Retina (tissue), 1 donor: ENCODE measurements at regions not wholly inside any gene's neighbourhood (a gene's known extent, or its start where the extent isn't known, plus 50 kb on each side); places are given as distances from the start of the nearest gene placed in this dataset.
A peak's percentile ranks its signal among the peaks of the same experiment; 100 is the strongest.
"Not testable (repeated sequence)": the region's sequence is repeated elsewhere in the genome, so short reads cannot be mapped to it uniquely, and the experiment has no call there.

Experiments used
- DNase-seq: peaks from one replicate; pipeline ENCODE4 v3.0.0-alpha.2; 2016

- no peak for DNase-seq
Observed at GRCh38 chr2:234405462-234405861, 91.4 kb downstream of the ARL4C start.

- DNase-seq: no peak
Observed at GRCh38 chr2:234404957-234405356, 91.9 kb downstream of the ARL4C start.

- no peak for DNase-seq
Observed at GRCh38 chr2:234403751-234404150, 93.1 kb downstream of the ARL4C start.

- DNase-seq: no peak
Observed at GRCh38 chr2:234403074-234403473, 93.8 kb downstream of the ARL4C start.

GRCh38 chr2:234401426-234401825, 95.5 kb downstream of the ARL4C start:
- DNase-seq: no peak

GRCh38 chr2:234399451-234400246, 97.2 kb downstream of the ARL4C start:
- DNase-seq: no peak

GRCh38 chr2:234398531-234398930, 98.3 kb downstream of the ARL4C start:
- DNase-seq: no peak

GRCh38 chr2:234395891-234396420, 100.9 kb downstream of the ARL4C start:
- DNase-seq: peak; percentile 74

- DNase-seq: no peak
Observed at GRCh38 chr2:234394450-234394849, 102.4 kb downstream of the ARL4C start.

- DNase-seq: no peak
Observed at GRCh38 chr2:234393354-234393753, 103.5 kb downstream of the ARL4C start.

GRCh38 chr2:234392041-234392615, 104.8 kb downstream of the ARL4C start:
- no peak for DNase-seq

- DNase-seq: no peak
Observed at GRCh38 chr2:234391625-234392024, 105.3 kb downstream of the ARL4C start.

GRCh38 chr2:234389661-234390060, 107.2 kb downstream of the ARL4C start:
- DNase-seq: not testable (repeated sequence)

- DNase-seq: no peak
Observed at GRCh38 chr2:234388591-234388990, 108.3 kb downstream of the ARL4C start.

- DNase-seq: no peak
Observed at GRCh38 chr2:234386971-234387370, 109.9 kb downstream of the ARL4C start.

- no peak for DNase-seq
Observed at GRCh38 chr2:234382131-234382530, 114.8 kb downstream of the ARL4C start.

- DNase-seq: not testable (repeated sequence)
Observed at GRCh38 chr2:234378958-234379357, 117.9 kb downstream of the ARL4C start.

GRCh38 chr2:234378440-234378839, 118.4 kb downstream of the ARL4C start:
- DNase-seq: no peak

GRCh38 chr2:234377761-234378391, 119.0 kb downstream of the ARL4C start:
- no peak for DNase-seq

- DNase-seq: no peak
Observed at GRCh38 chr2:234376229-234376628, 120.7 kb downstream of the ARL4C start.

GRCh38 chr2:234375176-234375880, 121.6 kb downstream of the ARL4C start:
- no peak for DNase-seq

GRCh38 chr2:234374736-234375135, 122.1 kb downstream of the ARL4C start:
- DNase-seq: no peak

- no peak for DNase-seq
Observed at GRCh38 chr2:234374150-234374508, 122.8 kb downstream of the ARL4C start.
